ENCODE measurements at regions not wholly inside any gene's neighbourhood (a gene's known extent, or its start where the extent isn't known, plus 50 kb on each side); places are given as distances from the start of the nearest gene placed in this dataset.

DNA sequence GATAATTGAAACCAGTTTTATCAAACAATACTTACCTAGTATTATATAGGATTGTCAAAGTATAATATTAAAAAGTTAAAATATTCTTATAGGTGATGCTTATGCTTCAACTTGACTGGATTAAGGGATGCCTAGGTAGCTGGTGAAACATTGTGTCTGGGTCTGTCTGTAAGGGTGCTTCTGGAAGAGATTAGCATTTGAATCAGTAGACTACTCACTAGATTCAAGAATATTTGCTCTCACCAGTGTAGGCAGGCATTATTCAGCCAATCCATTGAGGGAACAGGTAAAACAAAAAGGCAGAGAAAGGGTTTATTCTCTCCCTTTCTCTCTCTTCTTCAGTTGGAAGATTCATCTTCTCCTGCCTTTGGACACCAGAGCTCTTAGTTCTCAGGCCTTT lies 486.8 kb upstream of the GOLIM4 start (continued):
- TF ChIP-seq, protein P1, sequence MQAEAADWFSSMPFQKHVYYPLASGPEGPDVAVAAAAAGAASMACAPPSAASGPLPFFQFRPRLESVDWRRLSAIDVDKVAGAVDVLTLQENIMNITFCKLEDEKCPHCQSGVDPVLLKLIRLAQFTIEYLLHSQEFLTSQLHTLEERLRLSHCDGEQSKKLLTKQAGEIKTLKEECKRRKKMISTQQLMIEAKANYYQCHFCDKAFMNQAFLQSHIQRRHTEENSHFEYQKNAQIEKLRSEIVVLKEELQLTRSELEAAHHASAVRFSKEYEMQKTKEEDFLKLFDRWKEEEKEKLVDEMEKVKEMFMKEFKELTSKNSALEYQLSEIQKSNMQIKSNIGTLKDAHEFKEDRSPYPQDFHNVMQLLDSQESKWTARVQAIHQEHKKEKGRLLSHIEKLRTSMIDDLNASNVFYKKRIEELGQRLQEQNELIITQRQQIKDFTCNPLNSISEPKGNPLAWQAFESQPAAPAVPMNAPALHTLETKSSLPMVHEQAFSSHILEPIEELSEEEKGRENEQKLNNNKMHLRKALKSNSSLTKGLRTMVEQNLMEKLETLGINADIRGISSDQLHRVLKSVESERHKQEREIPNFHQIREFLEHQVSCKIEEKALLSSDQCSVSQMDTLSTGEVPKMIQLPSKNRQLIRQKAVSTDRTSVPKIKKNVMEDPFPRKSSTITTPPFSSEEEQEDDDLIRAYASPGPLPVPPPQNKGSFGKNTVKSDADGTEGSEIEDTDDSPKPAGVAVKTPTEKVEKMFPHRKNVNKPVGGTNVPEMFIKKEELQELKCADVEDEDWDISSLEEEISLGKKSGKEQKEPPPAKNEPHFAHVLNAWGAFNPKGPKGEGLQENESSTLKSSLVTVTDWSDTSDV (CRISPR knock-in tag; IDR thresholded peaks at IDR 0.05): no peak
- TF ChIP-seq U2AF1 (optimal IDR thresholded peaks at IDR 0.05; ENCODE audit: low read depth, low read length): no peak
- TF ChIP-seq, protein P2, sequence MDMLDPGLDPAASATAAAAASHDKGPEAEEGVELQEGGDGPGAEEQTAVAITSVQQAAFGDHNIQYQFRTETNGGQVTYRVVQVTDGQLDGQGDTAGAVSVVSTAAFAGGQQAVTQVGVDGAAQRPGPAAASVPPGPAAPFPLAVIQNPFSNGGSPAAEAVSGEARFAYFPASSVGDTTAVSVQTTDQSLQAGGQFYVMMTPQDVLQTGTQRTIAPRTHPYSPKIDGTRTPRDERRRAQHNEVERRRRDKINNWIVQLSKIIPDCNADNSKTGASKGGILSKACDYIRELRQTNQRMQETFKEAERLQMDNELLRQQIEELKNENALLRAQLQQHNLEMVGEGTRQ (IDR thresholded peaks at IDR 0.05; ENCODE audit: low read depth, low read length): no peak
- TF ChIP-seq, protein P2 (CRISPR knock-in tag; IDR thresholded peaks at IDR 0.05; ENCODE audit: borderline replicate concordance): no peak

GRCh38 chr3:168581771-168582225 lies 486.1 kb upstream of the GOLIM4 start:
- intact Hi-C loops (cut with micrococcal nuclease; ENCODE audit: unreplicated experiment) (no loop called here), in situ Hi-C loops (cut with HindIII; ENCODE audit: extremely low pct_ligation_motif_present, low pct_unique_long_range_greater_than_20kb) (no loop called here)

More at GRCh38 chr3:168581771-168582225, 486.1 kb upstream of the GOLIM4 start:
- H3K4me2 ChIP-seq (ENCODE audit: low read depth, low read length): no peak overlapping the region
- FAIRE-seq (no peak), DNase-seq (ENCODE audit: low spot score) (no peak), ATAC-seq (no peak)
- H3K27ac ChIP-seq (ENCODE audit: extremely low read length, insufficient read depth, low read length): no peak overlapping the region
- 7% methylated on average over 2 of the region's 2 CpGs for WGBS (ENCODE audit: low lambda C conversion rate)
- ChIA-PET POLR2A (no interaction called here), CTCF (ENCODE audit: low intra/inter-chr PET ratio, low total read pairs) (no interaction called here)
- no peaks in the 10 kb centered on the region for H3K36me3 ChIP-seq (replicated peaks in 1 of 2; ENCODE audit: control insufficient read depth in 1 of 2, insufficient read depth in 2 of 2, low read length in 2 of 2)
- no peaks in the 10 kb centered on the region for H4K20me1 ChIP-seq (ENCODE audit: insufficient read depth, low read length)
- no peak overlapping the region for H3K4me3 ChIP-seq (replicated peaks in 1 of 3; ENCODE audit: insufficient read depth in 1 of 3, low read depth in 2 of 3, low read length in 3 of 3)
- TF ChIP-seq ZNF878 (CRISPR knock-in tag; IDR thresholded peaks at IDR 0.05) (no peak), ZNF552 (CRISPR knock-in tag; IDR thresholded peaks at IDR 0.05; ENCODE audit: borderline replicate concordance) (no peak), ZNF207 (IDR thresholded peaks at IDR 0.05; ENCODE audit: borderline replicate concordance) (no peak), ATF2 (CRISPR knock-in tag; IDR thresholded peaks at IDR 0.05) (no peak), RBFOX2 (IDR thresholded peaks at IDR 0.05; ENCODE audit: low read depth, low read length) (no peak), ZNF781 (CRISPR knock-in tag; IDR thresholded peaks at IDR 0.05; ENCODE audit: borderline replicate concordance, not compliant biosample characterization) (no peak), ZSCAN25 (CRISPR knock-in tag; IDR thresholded peaks at IDR 0.05) (no peak), ZNF800 (CRISPR knock-in tag; IDR thresholded peaks at IDR 0.05) (no peak), RARA (CRISPR knock-in tag; IDR thresholded peaks at IDR 0.05) (no peak)
- H3K4me1 ChIP-seq (ENCODE audit: insufficient read depth, low read length): no peaks in the 10 kb centered on the region
- no peak overlapping the region for H2AFZ ChIP-seq (ENCODE audit: low read length)
- H3K9me3 ChIP-seq (ENCODE audit: low read length): no peaks in the 10 kb centered on the region
- no peak overlapping the region for H3K9ac ChIP-seq (ENCODE audit: insufficient read depth, low read depth, low read length)
- no peaks in the 10 kb centered on the region for H3K27me3 ChIP-seq (ENCODE audit: control insufficient read depth in 1 of 2, insufficient read depth in 2 of 2, low read length in 2 of 2)
- H3K79me2 ChIP-seq (ENCODE audit: insufficient read depth, low read length): no peaks in the 10 kb centered on the region
- BruUV-seq (replicated peaks): no TSS peak
